ENCODE measurements at regions not wholly inside any gene's neighbourhood (a gene's known extent, or its start where the extent isn't known, plus 50 kb on each side); places are given as distances from the start of the nearest gene placed in this dataset.

DNA sequence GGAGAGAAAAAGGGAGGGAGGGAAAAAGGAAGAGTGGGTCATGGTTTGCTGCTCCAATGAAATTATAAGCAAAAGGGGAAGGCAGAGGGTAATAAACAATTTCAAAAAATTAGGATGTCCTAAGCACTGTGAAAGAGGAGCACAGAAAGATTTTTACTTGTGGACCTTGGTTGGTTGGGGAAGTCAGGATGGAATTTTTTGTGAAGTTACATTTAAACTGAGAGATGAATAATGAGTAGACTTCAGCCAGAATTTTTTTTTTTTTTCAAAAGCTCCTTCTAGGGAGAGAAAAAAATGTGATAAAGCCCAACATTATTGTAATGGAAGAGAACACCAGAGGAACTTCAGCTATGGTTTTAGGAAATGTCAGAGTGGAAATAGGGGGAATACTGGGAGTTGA, 515.9 kb upstream of the PAPPA start:
- TF ChIP-seq POLR2AphosphoS5 (IDR thresholded peaks at IDR 0.05), result no peak
- TF ChIP-seq, protein P1, sequence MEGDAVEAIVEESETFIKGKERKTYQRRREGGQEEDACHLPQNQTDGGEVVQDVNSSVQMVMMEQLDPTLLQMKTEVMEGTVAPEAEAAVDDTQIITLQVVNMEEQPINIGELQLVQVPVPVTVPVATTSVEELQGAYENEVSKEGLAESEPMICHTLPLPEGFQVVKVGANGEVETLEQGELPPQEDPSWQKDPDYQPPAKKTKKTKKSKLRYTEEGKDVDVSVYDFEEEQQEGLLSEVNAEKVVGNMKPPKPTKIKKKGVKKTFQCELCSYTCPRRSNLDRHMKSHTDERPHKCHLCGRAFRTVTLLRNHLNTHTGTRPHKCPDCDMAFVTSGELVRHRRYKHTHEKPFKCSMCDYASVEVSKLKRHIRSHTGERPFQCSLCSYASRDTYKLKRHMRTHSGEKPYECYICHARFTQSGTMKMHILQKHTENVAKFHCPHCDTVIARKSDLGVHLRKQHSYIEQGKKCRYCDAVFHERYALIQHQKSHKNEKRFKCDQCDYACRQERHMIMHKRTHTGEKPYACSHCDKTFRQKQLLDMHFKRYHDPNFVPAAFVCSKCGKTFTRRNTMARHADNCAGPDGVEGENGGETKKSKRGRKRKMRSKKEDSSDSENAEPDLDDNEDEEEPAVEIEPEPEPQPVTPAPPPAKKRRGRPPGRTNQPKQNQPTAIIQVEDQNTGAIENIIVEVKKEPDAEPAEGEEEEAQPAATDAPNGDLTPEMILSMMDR (IDR thresholded peaks at IDR 0.05), result no peak

Data from upper lobe of left lung (tissue), 4 donors.